ENCODE measurements at regions not wholly inside any gene's neighbourhood (a gene's known extent, or its start where the extent isn't known, plus 50 kb on each side); places are given as distances from the start of the nearest gene placed in this dataset.
"Not testable (repeated sequence)": the region's sequence is repeated elsewhere in the genome, so short reads cannot be mapped to it uniquely, and the experiment has no call there.

DNA sequence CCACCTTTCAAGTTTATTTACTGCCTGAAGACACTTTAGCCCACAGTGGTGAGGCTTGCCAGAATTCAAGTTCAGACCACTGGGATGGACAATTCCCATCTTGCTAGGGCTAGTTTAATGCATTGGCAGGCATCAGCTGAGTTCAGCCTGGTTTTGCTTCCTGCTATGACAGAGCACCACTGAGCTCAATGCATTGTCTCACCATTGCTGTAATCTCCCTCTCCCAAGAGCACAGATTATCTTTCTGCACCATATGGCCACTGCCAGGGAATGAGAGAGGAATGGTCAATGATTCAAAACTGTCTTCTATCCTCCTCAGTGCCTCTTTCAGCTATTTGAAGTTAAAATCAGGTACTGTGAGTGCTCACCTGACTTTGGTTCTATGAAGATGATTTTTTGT, 160.8 kb downstream of the XPNPEP1 start:
- no peaks in the 10 kb centered on the region for H3K9me2 ChIP-seq (ENCODE audit: insufficient read depth, low read length)
- H3K79me2 ChIP-seq (replicated peaks; ENCODE audit: insufficient read depth, low read length): no peaks in the 10 kb centered on the region
- no peak overlapping the region for H3K4me3 ChIP-seq (ENCODE audit: low read length)
- H3K4me2 ChIP-seq (ENCODE audit: low read length): no peak overlapping the region
- H3K27ac ChIP-seq (ENCODE audit: low read length): no peak overlapping the region
- H2AFZ ChIP-seq (ENCODE audit: low read depth, low read length): no peak overlapping the region
- no peaks in the 10 kb centered on the region for H3K9me3 ChIP-seq (ENCODE audit: low read length)
- H3K27me3 ChIP-seq (ENCODE audit: insufficient read depth, low read depth, low read length): no peaks in the 10 kb centered on the region
- H3F3A ChIP-seq (ENCODE audit: insufficient read depth, low read length, poor library complexity, severe bottlenecking): no peaks in the 10 kb centered on the region
- H3K36me3 ChIP-seq (ENCODE audit: insufficient read depth, low read length): no peaks in the 10 kb centered on the region
- H3K9ac ChIP-seq (ENCODE audit: low read length): no peak overlapping the region
- TF ChIP-seq POLR2AphosphoS5 (IDR thresholded peaks at IDR 0.05) (no peak), EZH2 (IDR thresholded peaks at IDR 0.05; ENCODE audit: borderline replicate concordance, insufficient read depth, low read length, poor library complexity, severe bottlenecking) (no peak), CTCF (IDR thresholded peaks at IDR 0.05; ENCODE audit: poor library complexity, severe bottlenecking) (no peak), EP300 (conservative IDR thresholded peaks at IDR 0.05; ENCODE audit: poor library complexity, severe bottlenecking) (no peak)
- TF ChIP-seq, protein P1, sequence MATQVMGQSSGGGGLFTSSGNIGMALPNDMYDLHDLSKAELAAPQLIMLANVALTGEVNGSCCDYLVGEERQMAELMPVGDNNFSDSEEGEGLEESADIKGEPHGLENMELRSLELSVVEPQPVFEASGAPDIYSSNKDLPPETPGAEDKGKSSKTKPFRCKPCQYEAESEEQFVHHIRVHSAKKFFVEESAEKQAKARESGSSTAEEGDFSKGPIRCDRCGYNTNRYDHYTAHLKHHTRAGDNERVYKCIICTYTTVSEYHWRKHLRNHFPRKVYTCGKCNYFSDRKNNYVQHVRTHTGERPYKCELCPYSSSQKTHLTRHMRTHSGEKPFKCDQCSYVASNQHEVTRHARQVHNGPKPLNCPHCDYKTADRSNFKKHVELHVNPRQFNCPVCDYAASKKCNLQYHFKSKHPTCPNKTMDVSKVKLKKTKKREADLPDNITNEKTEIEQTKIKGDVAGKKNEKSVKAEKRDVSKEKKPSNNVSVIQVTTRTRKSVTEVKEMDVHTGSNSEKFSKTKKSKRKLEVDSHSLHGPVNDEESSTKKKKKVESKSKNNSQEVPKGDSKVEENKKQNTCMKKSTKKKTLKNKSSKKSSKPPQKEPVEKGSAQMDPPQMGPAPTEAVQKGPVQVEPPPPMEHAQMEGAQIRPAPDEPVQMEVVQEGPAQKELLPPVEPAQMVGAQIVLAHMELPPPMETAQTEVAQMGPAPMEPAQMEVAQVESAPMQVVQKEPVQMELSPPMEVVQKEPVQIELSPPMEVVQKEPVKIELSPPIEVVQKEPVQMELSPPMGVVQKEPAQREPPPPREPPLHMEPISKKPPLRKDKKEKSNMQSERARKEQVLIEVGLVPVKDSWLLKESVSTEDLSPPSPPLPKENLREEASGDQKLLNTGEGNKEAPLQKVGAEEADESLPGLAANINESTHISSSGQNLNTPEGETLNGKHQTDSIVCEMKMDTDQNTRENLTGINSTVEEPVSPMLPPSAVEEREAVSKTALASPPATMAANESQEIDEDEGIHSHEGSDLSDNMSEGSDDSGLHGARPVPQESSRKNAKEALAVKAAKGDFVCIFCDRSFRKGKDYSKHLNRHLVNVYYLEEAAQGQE (IDR thresholded peaks at IDR 0.05; ENCODE audit: borderline replicate concordance): no peak
- no peaks in the 10 kb centered on the region for H4K20me1 ChIP-seq (ENCODE audit: insufficient read depth)

DNA sequence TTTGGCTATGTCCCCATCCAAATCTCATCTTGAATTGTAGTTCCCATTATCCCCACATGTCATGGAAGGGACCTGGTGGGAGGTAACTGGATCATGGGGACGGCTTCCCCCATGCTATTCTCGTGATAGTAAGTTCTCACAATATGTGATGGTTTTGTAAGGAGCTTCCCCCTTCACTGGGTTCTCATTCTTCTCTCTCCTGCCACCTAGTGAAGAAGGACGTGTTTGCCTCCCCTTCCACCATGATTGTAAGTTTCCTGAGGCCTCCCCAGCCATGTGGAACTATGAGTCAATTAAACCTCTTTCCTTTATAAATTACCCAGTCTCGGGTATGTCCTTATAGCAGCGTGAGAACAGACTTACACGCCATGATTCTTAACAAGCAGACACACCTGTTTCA, 165.6 kb downstream of the XPNPEP1 start:
- not testable (repeated sequence) for H3K79me2 ChIP-seq (replicated peaks; ENCODE audit: insufficient read depth, low read length); H3K9ac ChIP-seq (ENCODE audit: low read length); H3K27ac ChIP-seq (ENCODE audit: low read length); H3K4me2 ChIP-seq (ENCODE audit: low read length); H3K9me3 ChIP-seq (ENCODE audit: low read length); H4K20me1 ChIP-seq (ENCODE audit: insufficient read depth); H2AFZ ChIP-seq (ENCODE audit: low read depth, low read length); H3K4me3 ChIP-seq (ENCODE audit: low read length); H3K27me3 ChIP-seq (ENCODE audit: insufficient read depth, low read depth, low read length); H3F3A ChIP-seq (ENCODE audit: insufficient read depth, low read length, poor library complexity, severe bottlenecking); H3K9me2 ChIP-seq (ENCODE audit: insufficient read depth, low read length); H3K36me3 ChIP-seq (ENCODE audit: insufficient read depth, low read length)

DNA sequence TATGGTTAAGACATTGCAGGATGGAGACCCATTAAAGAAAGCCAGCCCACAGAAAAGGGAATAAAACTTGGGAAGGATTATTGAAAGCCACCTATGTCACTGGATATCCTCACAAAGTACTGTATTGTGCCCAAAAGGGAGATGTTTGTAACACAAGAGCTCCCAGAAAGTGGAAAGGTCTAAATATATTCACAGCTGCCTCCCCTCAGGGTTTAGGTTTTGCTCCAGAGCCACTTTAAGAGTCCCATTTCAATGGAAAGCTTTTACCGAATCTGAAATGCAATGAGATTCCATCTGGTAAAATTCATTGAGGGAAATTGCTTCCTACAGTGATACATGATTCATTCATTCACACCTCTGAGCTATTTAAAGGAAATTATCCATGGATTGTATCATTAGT, 176.4 kb downstream of the XPNPEP1 start:
- no peak overlapping the region for H2AFZ ChIP-seq (ENCODE audit: low read depth, low read length)
- no peaks in the 10 kb centered on the region for H3K79me2 ChIP-seq (replicated peaks; ENCODE audit: insufficient read depth, low read length)
- H3K27me3 ChIP-seq (ENCODE audit: insufficient read depth, low read depth, low read length): no peaks in the 10 kb centered on the region
- no peak overlapping the region for H3K27ac ChIP-seq (ENCODE audit: low read length)
- H3F3A ChIP-seq (ENCODE audit: insufficient read depth, low read length, poor library complexity, severe bottlenecking): no peaks in the 10 kb centered on the region
- H3K9me2 ChIP-seq (ENCODE audit: insufficient read depth, low read length): no peaks in the 10 kb centered on the region
- H4K20me1 ChIP-seq (ENCODE audit: insufficient read depth): no peaks in the 10 kb centered on the region
- no peaks in the 10 kb centered on the region for H3K36me3 ChIP-seq (ENCODE audit: insufficient read depth, low read length)
- no peaks in the 10 kb centered on the region for H3K9me3 ChIP-seq (ENCODE audit: low read length)
- TF ChIP-seq MXI1 (conservative IDR thresholded peaks at IDR 0.05; ENCODE audit: poor library complexity, severe bottlenecking): no peak
- no peak for TF ChIP-seq EZH2 (IDR thresholded peaks at IDR 0.05; ENCODE audit: borderline replicate concordance, insufficient read depth, low read length, poor library complexity, severe bottlenecking)
- no peak for TF ChIP-seq RAD21 (conservative IDR thresholded peaks at IDR 0.05)
- no peak for TF ChIP-seq TAF1 (IDR thresholded peaks at IDR 0.05; ENCODE audit: low read depth)
- no peak for TF ChIP-seq CTCF (IDR thresholded peaks at IDR 0.05; ENCODE audit: poor library complexity, severe bottlenecking)
- no peak for TF ChIP-seq EP300 (conservative IDR thresholded peaks at IDR 0.05; ENCODE audit: poor library complexity, severe bottlenecking)
- no peak for TF ChIP-seq POLR2AphosphoS5 (IDR thresholded peaks at IDR 0.05)
- TF ChIP-seq SMC3 (conservative IDR thresholded peaks at IDR 0.05; ENCODE audit: poor library complexity): no peak
- TF ChIP-seq, protein P1 (IDR thresholded peaks at IDR 0.05; ENCODE audit: borderline replicate concordance): no peak
- H3K4me3 ChIP-seq (ENCODE audit: low read length): no peak overlapping the region
- no peak overlapping the region for H3K4me2 ChIP-seq (ENCODE audit: low read length)
- H3K9ac ChIP-seq (ENCODE audit: low read length): no peak overlapping the region
